ENCODE measurements at regions not wholly inside any gene's neighbourhood (a gene's known extent, or its start where the extent isn't known, plus 50 kb on each side); places are given as distances from the start of the nearest gene placed in this dataset.

GRCh38 chr4:181176306-181176705, 1066.9 kb upstream of the TENM3 start:
- TF ChIP-seq SUZ12 (IDR thresholded peaks at IDR 0.05; ENCODE audit: extremely low read depth, insufficient read depth, insufficient read length), result no peak
- no peak for TF ChIP-seq YY1 (IDR thresholded peaks at IDR 0.05; ENCODE audit: insufficient read depth, insufficient read length)
- no peak for TF ChIP-seq ZNF274 (IDR thresholded peaks at IDR 0.05; ENCODE audit: low read depth, low read length)
- Histone ChIP-seq H3K9me3 (ENCODE audit: insufficient read depth, low read length) (no peaks in the 10 kb centered on the region), H3K9ac (ENCODE audit: insufficient read length, low read depth) (no peak overlapping the region), H3K27me3 (ENCODE audit: insufficient read depth, insufficient read length) (no peaks in the 10 kb centered on the region), H3K4me3 (ENCODE audit: insufficient read length, low read depth) (no peak overlapping the region), H3K36me3 (ENCODE audit: insufficient read depth, insufficient read length, low read length) (no peaks in the 10 kb centered on the region), H3K4me1 (ENCODE audit: insufficient read depth, insufficient read length) (no peaks in the 10 kb centered on the region)
- no peak for DNase-seq (ENCODE audit: low read depth, low spot score)

DNA sequence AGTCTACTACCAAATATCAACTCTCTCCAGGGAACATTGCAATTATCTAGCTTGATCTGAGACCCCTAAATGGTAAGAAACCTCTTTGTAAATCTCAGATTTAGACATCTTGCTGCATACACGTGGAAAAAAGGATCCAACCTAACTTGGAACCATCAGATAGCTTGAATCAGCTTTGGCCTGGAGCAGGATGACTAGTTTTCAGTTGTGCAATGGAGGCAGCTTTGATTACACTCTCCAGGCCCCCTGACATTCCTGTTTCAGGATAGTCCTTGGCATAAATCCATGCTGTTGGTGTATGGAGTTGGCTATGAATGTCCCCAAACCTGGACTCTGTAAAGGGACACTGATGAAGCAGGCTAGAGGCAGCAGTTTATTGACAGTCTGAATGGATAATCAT, 1061.9 kb upstream of the TENM3 start:
- H3K9ac ChIP-seq (ENCODE audit: insufficient read length, low read depth), result no peak overlapping the region
- no peaks in the 10 kb centered on the region for H3K27me3 ChIP-seq (ENCODE audit: insufficient read depth, insufficient read length)

GRCh38 chr4:181189751-181190150, 1053.5 kb upstream of the TENM3 start:
- no peak overlapping the region for H3K9ac ChIP-seq (ENCODE audit: insufficient read length, low read depth)
- no peak overlapping the region for H3K4me3 ChIP-seq (ENCODE audit: insufficient read length, low read depth)
- no peak for TF ChIP-seq YY1 (IDR thresholded peaks at IDR 0.05; ENCODE audit: insufficient read depth, insufficient read length)
- no peak for TF ChIP-seq ZNF274 (IDR thresholded peaks at IDR 0.05; ENCODE audit: low read depth, low read length)
- no peak for TF ChIP-seq SUZ12 (IDR thresholded peaks at IDR 0.05; ENCODE audit: extremely low read depth, insufficient read depth, insufficient read length)

More for the DNA sequence above, 1061.9 kb upstream of the TENM3 start:
- DNase-seq (ENCODE audit: low read depth, low spot score), result no peak
- H3K4me3 ChIP-seq (ENCODE audit: insufficient read length, low read depth), result no peak overlapping the region
- no peaks in the 10 kb centered on the region for H3K36me3 ChIP-seq (ENCODE audit: insufficient read depth, insufficient read length, low read length)
- TF ChIP-seq ZNF274 (IDR thresholded peaks at IDR 0.05; ENCODE audit: low read depth, low read length), result no peak
- TF ChIP-seq SUZ12 (IDR thresholded peaks at IDR 0.05; ENCODE audit: extremely low read depth, insufficient read depth, insufficient read length), result no peak
- no peak for TF ChIP-seq YY1 (IDR thresholded peaks at IDR 0.05; ENCODE audit: insufficient read depth, insufficient read length)
- H3K4me1 ChIP-seq (ENCODE audit: insufficient read depth, insufficient read length), result no peaks in the 10 kb centered on the region
- peaks cover 6% of the 10 kb centered on the region; the same call in 1 of the 2 replicates for H3K9me3 ChIP-seq (ENCODE audit: insufficient read depth, low read length)

DNA sequence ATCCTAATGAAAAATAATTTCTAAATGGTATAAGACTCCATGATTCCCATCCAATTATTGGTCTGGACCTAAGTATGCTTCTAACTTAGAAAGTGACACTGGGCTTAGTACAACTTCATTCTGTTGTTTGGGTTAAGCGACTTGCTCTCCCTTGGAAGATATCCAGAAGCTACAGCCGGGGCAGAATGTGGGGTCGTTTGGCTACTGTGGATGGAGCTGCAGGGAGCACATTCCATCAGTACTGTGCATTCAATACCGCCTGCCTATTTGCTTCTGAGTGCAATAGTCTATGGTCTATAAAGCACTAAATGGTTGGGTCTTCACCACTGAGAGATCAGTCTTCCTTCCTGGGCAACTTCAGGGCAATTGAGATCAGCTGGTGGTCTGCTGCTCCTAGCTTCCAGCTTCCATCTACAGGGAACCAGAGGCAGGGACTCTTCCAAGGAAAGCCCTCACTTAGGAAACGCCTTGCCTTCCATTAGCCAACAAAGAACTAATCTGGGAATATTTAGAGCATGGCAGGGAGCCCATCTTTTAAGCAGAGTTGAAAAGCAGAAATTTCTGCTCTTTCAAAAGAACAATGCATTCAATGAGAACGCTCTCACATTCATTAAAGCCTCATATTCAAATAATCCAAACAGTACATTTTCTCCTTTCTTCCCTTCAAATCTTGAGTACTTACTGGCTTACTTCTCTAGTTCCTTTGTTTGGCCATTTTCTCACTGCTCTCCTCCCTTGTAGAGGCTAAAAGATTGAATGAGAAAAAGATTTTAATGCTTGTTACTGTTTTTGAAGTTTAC, 1049.9 kb upstream of the TENM3 start:
- Histone ChIP-seq H3K9ac (ENCODE audit: insufficient read length, low read depth) (no peak overlapping the region), H3K36me3 (ENCODE audit: insufficient read depth, insufficient read length, low read length) (no peaks in the 10 kb centered on the region), H3K27me3 (ENCODE audit: insufficient read depth, insufficient read length) (no peaks in the 10 kb centered on the region), H3K4me1 (ENCODE audit: insufficient read depth, insufficient read length) (peaks cover 2% of the 10 kb centered on the region), H3K4me3 (ENCODE audit: insufficient read length, low read depth) (no peak overlapping the region), H3K9me3 (ENCODE audit: insufficient read depth, low read length) (no peaks in the 10 kb centered on the region)
- TF ChIP-seq YY1 (IDR thresholded peaks at IDR 0.05; ENCODE audit: insufficient read depth, insufficient read length), result no peak
- no peak for TF ChIP-seq ZNF274 (IDR thresholded peaks at IDR 0.05; ENCODE audit: low read depth, low read length)
- no peak for TF ChIP-seq SUZ12 (IDR thresholded peaks at IDR 0.05; ENCODE audit: extremely low read depth, insufficient read depth, insufficient read length)
- DNase-seq (ENCODE audit: low read depth, low spot score), result peak; percentile 8

More at GRCh38 chr4:181189751-181190150, 1053.5 kb upstream of the TENM3 start:
- Histone ChIP-seq H3K27me3 (ENCODE audit: insufficient read depth, insufficient read length) (no peaks in the 10 kb centered on the region), H3K36me3 (ENCODE audit: insufficient read depth, insufficient read length, low read length) (no peaks in the 10 kb centered on the region), H3K4me1 (ENCODE audit: insufficient read depth, insufficient read length) (peaks cover 2% of the 10 kb centered on the region), H3K9me3 (ENCODE audit: insufficient read depth, low read length) (no peaks in the 10 kb centered on the region)
- no peak for DNase-seq (ENCODE audit: low read depth, low spot score)

- Histone ChIP-seq H3K9me3 (ENCODE audit: insufficient read depth, low read length) (no peaks in the 10 kb centered on the region), H3K4me3 (ENCODE audit: insufficient read length, low read depth) (no peak overlapping the region)
Observed at GRCh38 chr4:181194096-181194495, 1049.1 kb upstream of the TENM3 start.

GRCh38 chr4:181200076-181200475, 1043.1 kb upstream of the TENM3 start:
- Histone ChIP-seq H3K9me3 (ENCODE audit: insufficient read depth, low read length) (no peaks in the 10 kb centered on the region), H3K4me1 (ENCODE audit: insufficient read depth, insufficient read length) (no peaks in the 10 kb centered on the region), H3K4me3 (ENCODE audit: insufficient read length, low read depth) (no peak overlapping the region), H3K27me3 (ENCODE audit: insufficient read depth, insufficient read length) (no peaks in the 10 kb centered on the region), H3K36me3 (ENCODE audit: insufficient read depth, insufficient read length, low read length) (no peaks in the 10 kb centered on the region), H3K9ac (ENCODE audit: insufficient read length, low read depth) (no peak overlapping the region)
- DNase-seq (ENCODE audit: low read depth, low spot score), result no peak
- TF ChIP-seq YY1 (IDR thresholded peaks at IDR 0.05; ENCODE audit: insufficient read depth, insufficient read length), result no peak
- no peak for TF ChIP-seq ZNF274 (IDR thresholded peaks at IDR 0.05; ENCODE audit: low read depth, low read length)
- TF ChIP-seq SUZ12 (IDR thresholded peaks at IDR 0.05; ENCODE audit: extremely low read depth, insufficient read depth, insufficient read length), result no peak

More at GRCh38 chr4:181194096-181194495, 1049.1 kb upstream of the TENM3 start:
- Histone ChIP-seq H3K9ac (ENCODE audit: insufficient read length, low read depth) (no peak overlapping the region), H3K4me1 (ENCODE audit: insufficient read depth, insufficient read length) (peaks cover 2% of the 10 kb centered on the region), H3K36me3 (ENCODE audit: insufficient read depth, insufficient read length, low read length) (no peaks in the 10 kb centered on the region), H3K27me3 (ENCODE audit: insufficient read depth, insufficient read length) (no peaks in the 10 kb centered on the region)
- DNase-seq (ENCODE audit: low read depth, low spot score), result no peak
- TF ChIP-seq YY1 (IDR thresholded peaks at IDR 0.05; ENCODE audit: insufficient read depth, insufficient read length), result no peak
- no peak for TF ChIP-seq SUZ12 (IDR thresholded peaks at IDR 0.05; ENCODE audit: extremely low read depth, insufficient read depth, insufficient read length)
- TF ChIP-seq ZNF274 (IDR thresholded peaks at IDR 0.05; ENCODE audit: low read depth, low read length), result no peak

DNA sequence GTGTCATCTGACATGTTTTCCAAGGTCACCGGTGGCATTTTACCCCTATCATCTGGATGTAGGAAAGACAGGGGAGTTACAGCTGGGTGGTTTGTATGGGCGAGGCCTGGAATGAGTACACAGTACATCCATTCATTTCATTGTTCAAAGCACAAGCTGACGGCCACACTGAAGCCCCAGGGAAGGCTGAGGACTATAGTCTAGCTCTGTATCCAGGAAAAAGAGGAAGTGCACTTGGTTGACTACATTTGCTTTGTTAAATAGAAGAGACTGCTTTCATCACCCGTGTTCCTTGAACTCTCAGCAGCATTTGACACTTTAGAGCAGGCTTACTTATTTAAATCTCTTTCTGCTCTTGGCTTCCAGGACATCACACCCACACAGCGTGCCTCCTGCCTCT, 1041.0 kb upstream of the TENM3 start:
- TF ChIP-seq SUZ12 (IDR thresholded peaks at IDR 0.05; ENCODE audit: extremely low read depth, insufficient read depth, insufficient read length) (no peak), YY1 (IDR thresholded peaks at IDR 0.05; ENCODE audit: insufficient read depth, insufficient read length) (no peak)
- H3K27me3 ChIP-seq (ENCODE audit: insufficient read depth, insufficient read length), result no peaks in the 10 kb centered on the region
- no peak overlapping the region for H3K9ac ChIP-seq (ENCODE audit: insufficient read length, low read depth)
- DNase-seq (ENCODE audit: low read depth, low spot score), result no peak
- no peaks in the 10 kb centered on the region for H3K4me1 ChIP-seq (ENCODE audit: insufficient read depth, insufficient read length)
- no peaks in the 10 kb centered on the region for H3K36me3 ChIP-seq (ENCODE audit: insufficient read depth, insufficient read length, low read length)
- no peak overlapping the region for H3K4me3 ChIP-seq (ENCODE audit: insufficient read length, low read depth)
- H3K9me3 ChIP-seq (ENCODE audit: insufficient read depth, low read length), result no peaks in the 10 kb centered on the region

Data from NT2/D1 (cell line).